ENCODE measurements at regions not wholly inside any gene's neighbourhood (a gene's known extent, or its start where the extent isn't known, plus 50 kb on each side); places are given as distances from the start of the nearest gene placed in this dataset.

DNA sequence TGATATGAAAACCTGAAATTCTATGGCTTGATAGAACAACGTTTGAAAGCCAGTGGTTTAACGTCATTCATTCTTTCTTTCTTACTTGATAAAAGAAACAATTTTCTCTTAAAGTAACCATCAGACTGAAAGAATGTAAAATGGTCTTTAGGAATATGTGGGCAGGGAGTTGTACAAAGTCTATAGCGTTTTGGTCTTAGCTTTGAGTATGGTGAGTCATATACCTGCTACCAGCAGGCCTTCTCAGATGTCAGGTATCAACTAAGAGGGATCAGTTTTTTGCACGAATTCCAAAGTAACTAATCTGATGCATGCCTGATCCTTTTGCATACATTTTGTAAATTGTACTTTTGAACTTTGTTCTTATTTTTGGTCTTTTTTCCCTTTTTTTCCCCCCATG, 101.5 kb upstream of the DSEL start:
- no peak for ATAC-seq
- Histone ChIP-seq H3K27me3 (ENCODE audit: control insufficient read depth, insufficient read depth) (no peaks in the 10 kb centered on the region), H3K27ac (ENCODE audit: low read length) (no peak overlapping the region), H3K4me3 (ENCODE audit: low read length) (no peak overlapping the region), H3K9me3 (ENCODE audit: control insufficient read depth, low read length) (no peaks in the 10 kb centered on the region), H3K4me1 (ENCODE audit: control insufficient read depth, insufficient read depth, low read length) (no peaks in the 10 kb centered on the region)
- WGBS, result 80% methylated on average over 4 of the region's 4 CpGs
- intact Hi-C loops (cut with DNase I), result loop anchor here in 1 of 4 donors (2.0 kb wide), 1 partner anchor 67 kb away; no protein-coding TSS in a partner anchor
- DNase-seq, result no peak

DNA sequence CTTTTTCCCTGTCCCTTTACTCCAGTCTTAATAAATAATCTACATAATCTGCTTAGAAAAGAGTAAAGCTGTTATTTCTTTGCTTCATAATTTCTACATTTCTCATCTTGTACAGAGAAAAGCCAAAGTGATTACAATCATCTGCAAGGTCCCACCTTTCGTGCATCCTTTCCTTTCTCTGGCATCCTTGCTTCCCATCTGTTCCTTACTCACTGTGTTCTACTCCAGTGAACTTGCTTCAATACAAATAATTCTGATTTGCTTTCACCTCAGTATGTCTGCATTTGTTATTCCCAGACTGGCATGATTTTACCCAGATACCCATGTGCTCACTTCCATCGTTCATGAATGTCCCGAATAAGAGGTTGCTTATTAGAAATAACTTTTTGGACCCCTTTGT, 99.4 kb upstream of the DSEL start:
- no peak for ATAC-seq

GRCh38 chr18:67613731-67614130, 97.2 kb upstream of the DSEL start:
- no peaks in the 10 kb centered on the region for H3K4me1 ChIP-seq (ENCODE audit: control insufficient read depth, insufficient read depth, low read length)

More for the DNA sequence above, 99.4 kb upstream of the DSEL start:
- intact Hi-C loops (cut with DNase I), result no loop called here
- H3K4me1 ChIP-seq (ENCODE audit: control insufficient read depth, insufficient read depth, low read length), result no peaks in the 10 kb centered on the region
- no peak overlapping the region for H3K4me3 ChIP-seq (ENCODE audit: low read length)
- no peaks in the 10 kb centered on the region for H3K27me3 ChIP-seq (ENCODE audit: control insufficient read depth, insufficient read depth)
- H3K27ac ChIP-seq (ENCODE audit: low read length), result no peak overlapping the region
- WGBS, result 87% methylated on average over 3 of the region's 3 CpGs
- DNase-seq, result no peak
- no peaks in the 10 kb centered on the region for H3K9me3 ChIP-seq (ENCODE audit: control insufficient read depth, low read length)

DNA sequence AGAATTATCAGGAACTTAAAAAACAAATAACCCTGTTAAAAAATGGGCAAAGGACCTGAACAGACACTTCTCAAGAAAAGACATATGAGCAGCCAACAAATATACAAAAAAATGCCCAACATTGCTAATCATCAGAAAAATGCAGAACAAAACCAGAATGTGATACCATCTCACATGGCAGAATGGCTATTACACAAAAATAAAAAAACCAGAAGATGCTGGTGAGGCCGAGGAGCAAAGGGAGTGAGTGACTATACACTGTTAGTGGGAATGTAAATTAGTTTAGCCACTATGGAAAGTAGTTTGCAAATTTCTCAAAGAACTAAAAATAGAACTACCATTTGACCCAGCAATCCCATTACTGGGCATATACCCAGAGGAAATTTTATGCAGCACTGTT, 95.8 kb upstream of the DSEL start:
- 90% methylated on average over 1 of the region's 1 CpG for WGBS
- DNase-seq, result no peak
- H3K9me3 ChIP-seq (ENCODE audit: control insufficient read depth, low read length), result no peaks in the 10 kb centered on the region
- ATAC-seq, result no peak
- no peak overlapping the region for H3K4me3 ChIP-seq (ENCODE audit: low read length)
- no peak overlapping the region for H3K27ac ChIP-seq (ENCODE audit: low read length)
- intact Hi-C loops (cut with DNase I), result no loop called here
- no peaks in the 10 kb centered on the region for H3K4me1 ChIP-seq (ENCODE audit: control insufficient read depth, insufficient read depth, low read length)
- no peaks in the 10 kb centered on the region for H3K27me3 ChIP-seq (ENCODE audit: control insufficient read depth, insufficient read depth)

More at GRCh38 chr18:67613731-67614130, 97.2 kb upstream of the DSEL start:
- no peaks in the 10 kb centered on the region for H3K9me3 ChIP-seq (ENCODE audit: control insufficient read depth, low read length)
- DNase-seq, result no peak
- H3K4me3 ChIP-seq (ENCODE audit: low read length), result no peak overlapping the region
- no peak overlapping the region for H3K27ac ChIP-seq (ENCODE audit: low read length)
- intact Hi-C loops (cut with DNase I), result no loop called here
- no peaks in the 10 kb centered on the region for H3K27me3 ChIP-seq (ENCODE audit: control insufficient read depth, insufficient read depth)
- WGBS, result 85% methylated on average over 5 of the region's 5 CpGs
- no peak for ATAC-seq

- Histone ChIP-seq H3K27me3 (ENCODE audit: control insufficient read depth, insufficient read depth) (no peaks in the 10 kb centered on the region), H3K9me3 (ENCODE audit: control insufficient read depth, low read length) (no peaks in the 10 kb centered on the region), H3K27ac (ENCODE audit: low read length) (no peak overlapping the region), H3K4me1 (ENCODE audit: control insufficient read depth, insufficient read depth, low read length) (no peaks in the 10 kb centered on the region), H3K4me3 (ENCODE audit: low read length) (no peak overlapping the region)
- intact Hi-C loops (cut with DNase I), result no loop called here
- ATAC-seq (peak in 1 of 2 donors; percentile 52), DNase-seq (no peak)
- WGBS, result 54% methylated on average over 1 of the region's 1 CpG
Observed at GRCh38 chr18:67608615-67609273, 92.2 kb upstream of the DSEL start.

- DNase-seq, result no peak
- ATAC-seq, result no peak
- Histone ChIP-seq H3K4me3 (ENCODE audit: low read length) (no peak overlapping the region), H3K27me3 (ENCODE audit: control insufficient read depth, insufficient read depth) (no peaks in the 10 kb centered on the region), H3K4me1 (ENCODE audit: control insufficient read depth, insufficient read depth, low read length) (no peaks in the 10 kb centered on the region), H3K9me3 (ENCODE audit: control insufficient read depth, low read length) (no peaks in the 10 kb centered on the region), H3K27ac (ENCODE audit: low read length) (no peak overlapping the region)
- intact Hi-C loops (cut with DNase I), result no loop called here
Observed at GRCh38 chr18:67608191-67608590, 91.7 kb upstream of the DSEL start.

DNA sequence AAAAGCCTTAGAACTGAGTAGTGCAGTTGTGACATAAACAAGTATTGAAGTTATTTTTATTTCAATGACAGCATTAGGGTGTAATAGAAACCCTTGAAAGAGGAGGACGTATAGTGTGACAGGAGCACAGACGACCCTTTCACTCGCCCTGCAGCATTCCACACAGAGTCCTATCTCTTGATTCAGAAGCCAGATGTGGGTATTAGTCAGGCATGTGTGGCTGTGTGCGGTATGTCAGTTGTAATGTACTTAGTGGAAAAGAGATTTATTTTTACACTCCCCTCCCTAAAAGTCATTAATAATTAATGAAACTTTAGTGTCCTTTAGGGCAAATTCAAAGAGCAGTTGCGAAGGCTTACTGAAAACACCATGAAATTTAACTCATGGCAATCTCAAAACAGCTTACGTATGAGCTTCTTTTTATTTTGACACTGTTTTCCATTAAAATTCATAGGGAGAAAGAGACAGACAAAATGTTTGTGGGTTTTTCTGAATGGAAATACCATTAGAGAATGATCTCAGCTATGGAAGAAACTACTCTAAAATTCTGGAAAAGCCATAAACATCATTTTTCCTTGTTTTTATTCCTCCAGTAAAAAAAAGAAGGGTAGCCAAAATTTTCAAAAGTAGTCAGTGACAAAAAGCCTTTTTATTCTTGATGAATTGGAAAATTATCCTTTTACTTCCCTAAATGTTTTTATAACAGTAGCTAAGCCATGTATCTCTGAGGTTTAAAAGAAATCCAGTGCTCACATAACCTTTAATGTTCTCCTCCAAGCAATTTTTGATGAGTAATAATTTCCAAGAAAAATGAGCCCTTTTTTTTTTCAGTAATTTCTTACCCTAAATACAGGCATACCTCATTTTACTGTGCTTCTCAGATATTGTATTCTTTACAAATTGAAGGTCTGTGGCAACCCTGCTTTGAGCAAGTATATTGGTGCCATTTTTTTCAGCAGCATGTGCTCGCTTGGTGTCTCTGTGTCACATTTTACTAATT, 84.0 kb upstream of the DSEL start:
- no peak overlapping the region for H3K4me3 ChIP-seq (ENCODE audit: low read length)
- 43% methylated on average over 7 of the region's 7 CpGs for WGBS
- H3K27ac ChIP-seq (ENCODE audit: low read length), result no peak overlapping the region
- no peak for DNase-seq
- no peak for ATAC-seq
- intact Hi-C loops (cut with DNase I), result no loop called here
- H3K4me1 ChIP-seq (ENCODE audit: control insufficient read depth, insufficient read depth, low read length), result no peaks in the 10 kb centered on the region
- H3K27me3 ChIP-seq (ENCODE audit: control insufficient read depth, insufficient read depth), result no peaks in the 10 kb centered on the region
- no peaks in the 10 kb centered on the region for H3K9me3 ChIP-seq (ENCODE audit: control insufficient read depth, low read length)

GRCh38 chr18:67599277-67599676, 82.8 kb upstream of the DSEL start:
- Histone ChIP-seq H3K9me3 (ENCODE audit: control insufficient read depth, low read length) (no peaks in the 10 kb centered on the region), H3K4me1 (ENCODE audit: control insufficient read depth, insufficient read depth, low read length) (no peaks in the 10 kb centered on the region), H3K27me3 (ENCODE audit: control insufficient read depth, insufficient read depth) (no peaks in the 10 kb centered on the region), H3K27ac (ENCODE audit: low read length) (no peak overlapping the region), H3K4me3 (ENCODE audit: low read length) (no peak overlapping the region)
- ATAC-seq (no peak), DNase-seq (no peak)
- intact Hi-C loops (cut with DNase I), result no loop called here
- 68% methylated on average over 2 of the region's 2 CpGs for WGBS

DNA sequence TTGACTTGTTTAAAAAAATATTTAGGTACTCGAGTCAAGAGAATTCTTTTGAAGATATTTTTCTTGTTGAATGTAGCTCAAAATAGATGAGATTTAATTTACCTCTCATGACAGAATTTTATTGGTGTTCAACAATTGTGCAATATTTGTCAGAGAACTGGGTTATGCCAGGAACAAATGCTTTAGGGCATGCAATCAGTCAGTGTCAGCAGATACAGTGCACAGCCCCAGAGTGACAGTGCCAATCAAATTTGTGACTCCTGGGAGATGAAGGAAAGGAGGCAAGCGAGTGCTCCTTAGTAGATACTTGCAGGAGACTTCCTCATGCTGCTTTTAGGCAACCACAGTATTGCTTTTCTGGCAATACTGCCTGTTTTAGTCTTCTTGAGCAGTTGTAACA, 81.2 kb upstream of the DSEL start:
- Histone ChIP-seq H3K4me1 (ENCODE audit: control insufficient read depth, insufficient read depth, low read length) (no peaks in the 10 kb centered on the region), H3K4me3 (ENCODE audit: low read length) (no peak overlapping the region), H3K27ac (ENCODE audit: low read length) (no peak overlapping the region), H3K9me3 (ENCODE audit: control insufficient read depth, low read length) (no peaks in the 10 kb centered on the region), H3K27me3 (ENCODE audit: control insufficient read depth, insufficient read depth) (no peaks in the 10 kb centered on the region)
- intact Hi-C loops (cut with DNase I), result no loop called here
- DNase-seq (no peak), ATAC-seq (no peak)
- 68% methylated on average over 2 of the region's 2 CpGs for WGBS

DNA sequence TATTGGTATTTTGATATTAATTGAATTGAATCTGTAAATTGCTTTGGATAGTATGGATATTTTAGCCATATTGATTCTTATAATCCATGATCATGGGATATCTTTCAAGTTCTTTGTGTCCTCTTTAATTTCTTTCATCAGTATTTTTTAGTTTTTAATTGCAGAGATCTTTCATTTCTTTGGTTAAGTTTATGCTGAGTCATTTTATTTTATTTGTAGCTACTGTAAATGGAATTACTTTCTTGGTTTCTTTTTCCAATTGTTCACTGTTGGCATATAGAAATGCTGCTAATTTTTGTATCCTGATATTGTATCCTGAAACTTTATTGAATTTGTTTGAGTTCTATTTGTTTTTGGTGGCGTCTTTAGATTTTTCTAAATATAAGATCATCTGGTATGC, 79.5 kb upstream of the DSEL start:
- H3K4me1 ChIP-seq (ENCODE audit: control insufficient read depth, insufficient read depth, low read length), result no peaks in the 10 kb centered on the region
- H3K9me3 ChIP-seq (ENCODE audit: control insufficient read depth, low read length), result no peaks in the 10 kb centered on the region
- DNase-seq (no peak), ATAC-seq (no peak)
- intact Hi-C loops (cut with DNase I), result no loop called here
- H3K4me3 ChIP-seq (ENCODE audit: low read length), result no peak overlapping the region
- no peak overlapping the region for H3K27ac ChIP-seq (ENCODE audit: low read length)
- WGBS, result 94% methylated on average over 1 of the region's 1 CpG
- no peaks in the 10 kb centered on the region for H3K27me3 ChIP-seq (ENCODE audit: control insufficient read depth, insufficient read depth)

GRCh38 chr18:67590571-67591141, 74.1 kb upstream of the DSEL start:
- no peaks in the 10 kb centered on the region for H3K9me3 ChIP-seq (ENCODE audit: control insufficient read depth, low read length)
- no peaks in the 10 kb centered on the region for H3K4me1 ChIP-seq (ENCODE audit: control insufficient read depth, insufficient read depth, low read length)
- H3K4me3 ChIP-seq (ENCODE audit: low read length), result no peak overlapping the region
- intact Hi-C loops (cut with DNase I), result no loop called here
- no peak for ATAC-seq
- 23% methylated on average over 3 of the region's 3 CpGs for WGBS
- DNase-seq, result no peak
- no peaks in the 10 kb centered on the region for H3K27me3 ChIP-seq (ENCODE audit: control insufficient read depth, insufficient read depth)
- H3K27ac ChIP-seq (ENCODE audit: low read length), result no peak overlapping the region
